Activated CD8-positive, alpha-beta T cell treated with anti-CD3 and anti-CD28 coated beads for 36 hours (primary cell): ENCODE measurements at regions not wholly inside any gene's neighbourhood (a gene's known extent, or its start where the extent isn't known, plus 50 kb on each side); places are given as distances from the start of the nearest gene placed in this dataset.

ENCODE experiments used
- ATAC-seq: fragments of 200-7000 bp; cut with Tn5 transposase; one replicate; pipeline ENCODE4 v1.10.0; 2021; ENCODE audit warnings: mild to moderate bottlenecking, moderate library complexity
- CTCF ChIA-PET: fragments of 350-600 bp; sonication (Branson Sonifier 250); formaldehyde crosslinking; loops from one replicate; lab custom pipeline; 2021; ENCODE audit warnings: antibody characterized with exemption; lab: Charles Lee
- POLR2A ChIA-PET: fragments of 350-600 bp; sonication (Branson Sonifier 250); formaldehyde crosslinking; loops from one replicate; lab custom pipeline; 2021; ENCODE audit warnings: antibody characterized with exemption; lab: Charles Lee
- DNase-seq: peaks from one replicate; pipeline ENCODE4 v3.0.0-alpha.2; 2020
- H3K27ac Mint-ChIP-seq: one replicate; pipeline ENCODE4 v1.8.0; 2021; ENCODE audit warnings: mild to moderate bottlenecking, mixed read lengths
- H3K27me3 Mint-ChIP-seq: one replicate; pipeline ENCODE4 v1.8.0; 2021; ENCODE audit warnings: mixed read lengths
- H3K36me3 Mint-ChIP-seq: one replicate; pipeline ENCODE4 v1.8.0; 2021; ENCODE audit warnings: low read depth, mixed read lengths
- H3K4me1 Mint-ChIP-seq: one replicate; pipeline ENCODE4 v1.8.0; 2021; ENCODE audit warnings: low read depth, mixed read lengths
- H3K4me3 Mint-ChIP-seq: one replicate; pipeline ENCODE4 v1.8.0; 2021; ENCODE audit warnings: mild to moderate bottlenecking, moderate library complexity, mixed read lengths
- H3K9me3 Mint-ChIP-seq: one replicate; pipeline ENCODE4 v1.8.0; 2021; ENCODE audit warnings: mixed read lengths
- CTCF ChIP-seq: fragments of 200-600 bp; IDR thresholded peaks from one replicate; pipeline ENCODE4 v1.8.0; 2022; ENCODE audit warnings: antibody characterized with exemption, mild to moderate bottlenecking
- intact Hi-C: fragments of 100-400 bp; cut with micrococcal nuclease; formaldehyde crosslinking; loops from one replicate; pipeline ENCODE4 v1.10.0; 2022

- ATAC-seq, result no peak
- TF ChIP-seq CTCF, result no peak
These were observed 483.0 kb upstream of the NBEA start for GRCh38 chr13:34458756-34459715.

GRCh38 chr13:34459856-34460255 is 482.2 kb upstream of the NBEA start:
- no peaks in the 10 kb centered on the region for H3K36me3 Mint-ChIP-seq
- no peaks in the 10 kb centered on the region for H3K4me1 Mint-ChIP-seq
- H3K27ac Mint-ChIP-seq, result no peak overlapping the region
- no peak for DNase-seq
- H3K27me3 Mint-ChIP-seq, result no peaks in the 10 kb centered on the region
- no peak for TF ChIP-seq CTCF
- H3K4me3 Mint-ChIP-seq, result no peak overlapping the region
- ATAC-seq, result no peak
- ChIA-PET POLR2A (no interaction called here), CTCF (no interaction called here)
- peaks cover 2% of the 10 kb centered on the region for H3K9me3 Mint-ChIP-seq
- intact Hi-C loops, result no loop called here

More at GRCh38 chr13:34458756-34459715, 483.0 kb upstream of the NBEA start:
- no peaks in the 10 kb centered on the region for H3K36me3 Mint-ChIP-seq
- ChIA-PET CTCF (no interaction called here), POLR2A (no interaction called here)
- no peaks in the 10 kb centered on the region for H3K27me3 Mint-ChIP-seq
- no peak overlapping the region for H3K27ac Mint-ChIP-seq
- intact Hi-C loops, result no loop called here
- peaks cover 2% of the 10 kb centered on the region for H3K9me3 Mint-ChIP-seq
- H3K4me3 Mint-ChIP-seq, result no peak overlapping the region
- H3K4me1 Mint-ChIP-seq, result no peaks in the 10 kb centered on the region
- no peak for DNase-seq

GRCh38 chr13:34462843-34463242 is 479.2 kb upstream of the NBEA start:
- no peak overlapping the region for H3K27ac Mint-ChIP-seq
- POLR2A ChIA-PET, result no interaction called here

GRCh38 chr13:34464011-34464410 is 478.1 kb upstream of the NBEA start:
- Mint-ChIP-seq H3K4me1 (no peaks in the 10 kb centered on the region), H3K36me3 (no peaks in the 10 kb centered on the region), H3K9me3 (no peaks in the 10 kb centered on the region), H3K27ac (no peak overlapping the region), H3K27me3 (no peaks in the 10 kb centered on the region), H3K4me3 (no peak overlapping the region)
- CTCF ChIA-PET, result no interaction called here
- POLR2A ChIA-PET, result no interaction called here
- intact Hi-C loops, result no loop called here
- DNase-seq (no peak), ATAC-seq (no peak)
- no peak for TF ChIP-seq CTCF

More at GRCh38 chr13:34462843-34463242, 479.2 kb upstream of the NBEA start:
- Mint-ChIP-seq H3K4me3 (no peak overlapping the region), H3K4me1 (no peaks in the 10 kb centered on the region), H3K9me3 (peaks cover under 1% of the 10 kb centered on the region), H3K36me3 (no peaks in the 10 kb centered on the region), H3K27me3 (no peaks in the 10 kb centered on the region)
- CTCF ChIA-PET, result no interaction called here
- no peak for TF ChIP-seq CTCF
- ATAC-seq (no peak), DNase-seq (no peak)
- intact Hi-C loops, result no loop called here

GRCh38 chr13:34465423-34465922 is 476.6 kb upstream of the NBEA start:
- Mint-ChIP-seq H3K4me1 (no peaks in the 10 kb centered on the region), H3K9me3 (no peaks in the 10 kb centered on the region), H3K27ac (no peak overlapping the region), H3K4me3 (no peak overlapping the region), H3K36me3 (no peaks in the 10 kb centered on the region), H3K27me3 (no peaks in the 10 kb centered on the region)
- intact Hi-C loops, result no loop called here
- TF ChIP-seq CTCF, result no peak
- ChIA-PET POLR2A (no interaction called here), CTCF (no interaction called here)
- DNase-seq (no peak), ATAC-seq (no peak)
